ENCODE measurements at regions not wholly inside any gene's neighbourhood (a gene's known extent, or its start where the extent isn't known, plus 50 kb on each side); places are given as distances from the start of the nearest gene placed in this dataset.

GRCh38 chr3:65030014-65030627, 342.3 kb upstream of the ADAMTS9 start:
- H3K27me3 ChIP-seq (ENCODE audit: insufficient read depth, poor library complexity, severe bottlenecking): no peaks in the 10 kb centered on the region
- H3K4me3 ChIP-seq (replicated peaks; ENCODE audit: insufficient read depth, low read length): no peak overlapping the region
- H3K27ac ChIP-seq (replicated peaks): no peak overlapping the region
- no peak for DNase-seq (ENCODE audit: low read depth in 1 of 2, low spot score in 1 of 2)
- no peak for TF ChIP-seq CTCF (IDR thresholded peaks at IDR 0.05; ENCODE audit: insufficient read depth, low read length)
- no peak for TF ChIP-seq POLR2AphosphoS5 (IDR thresholded peaks at IDR 0.05; ENCODE audit: low read depth)
- no peak for TF ChIP-seq GABPA (IDR thresholded peaks at IDR 0.05; ENCODE audit: low read depth)
- TF ChIP-seq SPI1 (IDR thresholded peaks at IDR 0.05; ENCODE audit: borderline replicate concordance, low read depth): no peak
- no peak for TF ChIP-seq REST (IDR thresholded peaks at IDR 0.05; ENCODE audit: insufficient replicate concordance, low read depth)

GRCh38 chr3:65029130-65029529, 341.3 kb upstream of the ADAMTS9 start:
- DNase-seq (ENCODE audit: low read depth in 1 of 2, low spot score in 1 of 2): no peak
- TF ChIP-seq CTCF (IDR thresholded peaks at IDR 0.05; ENCODE audit: insufficient read depth, low read length) (no peak), SPI1 (IDR thresholded peaks at IDR 0.05; ENCODE audit: borderline replicate concordance, low read depth) (no peak), POLR2AphosphoS5 (IDR thresholded peaks at IDR 0.05; ENCODE audit: low read depth) (no peak), REST (IDR thresholded peaks at IDR 0.05; ENCODE audit: insufficient replicate concordance, low read depth) (no peak), GABPA (IDR thresholded peaks at IDR 0.05; ENCODE audit: low read depth) (no peak)
- no peak overlapping the region for H3K4me3 ChIP-seq (replicated peaks; ENCODE audit: insufficient read depth, low read length)
- H3K27ac ChIP-seq (replicated peaks): no peak overlapping the region
- no peaks in the 10 kb centered on the region for H3K27me3 ChIP-seq (ENCODE audit: insufficient read depth, poor library complexity, severe bottlenecking)

- no peak overlapping the region for H3K27ac ChIP-seq (replicated peaks)
- H3K4me3 ChIP-seq (replicated peaks; ENCODE audit: insufficient read depth, low read length): no peak overlapping the region
- H3K27me3 ChIP-seq (ENCODE audit: insufficient read depth, poor library complexity, severe bottlenecking): no peaks in the 10 kb centered on the region
- TF ChIP-seq GABPA (IDR thresholded peaks at IDR 0.05; ENCODE audit: low read depth): no peak
- no peak for TF ChIP-seq REST (IDR thresholded peaks at IDR 0.05; ENCODE audit: insufficient replicate concordance, low read depth)
- TF ChIP-seq SPI1 (IDR thresholded peaks at IDR 0.05; ENCODE audit: borderline replicate concordance, low read depth): no peak
- no peak for TF ChIP-seq POLR2AphosphoS5 (IDR thresholded peaks at IDR 0.05; ENCODE audit: low read depth)
- TF ChIP-seq CTCF (IDR thresholded peaks at IDR 0.05; ENCODE audit: insufficient read depth, low read length): no peak
- no peak for DNase-seq (ENCODE audit: low read depth in 1 of 2, low spot score in 1 of 2)
These were observed 340.2 kb upstream of the ADAMTS9 start for GRCh38 chr3:65028024-65028423.

Measured in HL-60 (cell line).